ENCODE measurements at regions not wholly inside any gene's neighbourhood (a gene's known extent, or its start where the extent isn't known, plus 50 kb on each side); places are given as distances from the start of the nearest gene placed in this dataset.

GRCh38 chr2:136342138-136342537 is 224.2 kb upstream of the CXCR4 start:
- Histone ChIP-seq H3K79me2 (ENCODE audit: control insufficient read depth, insufficient read depth, low read length) (no peaks in the 10 kb centered on the region), H3K9ac (ENCODE audit: insufficient read depth, low read length) (no peak overlapping the region), H3K36me3 (ENCODE audit: control insufficient read depth, insufficient read depth, low read length) (no peaks in the 10 kb centered on the region), H3K27me3 (ENCODE audit: control insufficient read depth, insufficient read depth, low read length) (no peaks in the 10 kb centered on the region), H4K20me1 (ENCODE audit: control insufficient read depth, extremely low read depth, insufficient read depth, low read length) (no peaks in the 10 kb centered on the region), H3K4me2 (ENCODE audit: extremely low read depth, insufficient read depth, low read length) (no peak overlapping the region), H3K4me1 (ENCODE audit: control insufficient read depth, extremely low read depth, insufficient read depth, low read length) (no peaks in the 10 kb centered on the region), H3K4me3 (replicated peaks in 1 of 4; ENCODE audit: control extremely low read depth in 1 of 4, insufficient read depth in 1 of 4, low read depth in 3 of 4, low read length in 4 of 4) (no peak overlapping the region), H2AFZ (ENCODE audit: low read length) (no peak overlapping the region), H3K9me3 (ENCODE audit: control insufficient read depth, insufficient read depth, low read depth, low read length) (no peaks in the 10 kb centered on the region), H3K27ac (ENCODE audit: insufficient read depth, low read length) (no peak overlapping the region)
- TF ChIP-seq CTCF (conservative IDR thresholded peaks at IDR 0.05 in 1 of 2, IDR thresholded peaks at IDR 0.05 in 1 of 2; ENCODE audit: low read depth in 1 of 2, low read length in 2 of 2) (no peak), EZH2 (IDR thresholded peaks at IDR 0.05; ENCODE audit: low read length, missing control alignments) (no peak)
- no peak for DNase-seq (ENCODE audit: low read depth in 2 of 2)

- no peaks in the 10 kb centered on the region for H3K79me2 ChIP-seq (ENCODE audit: control insufficient read depth, insufficient read depth, low read length)
- no peak overlapping the region for H3K4me3 ChIP-seq (replicated peaks in 1 of 4; ENCODE audit: control extremely low read depth in 1 of 4, insufficient read depth in 1 of 4, low read depth in 3 of 4, low read length in 4 of 4)
- H3K27ac ChIP-seq (ENCODE audit: insufficient read depth, low read length), result no peak overlapping the region
- no peak overlapping the region for H3K4me2 ChIP-seq (ENCODE audit: extremely low read depth, insufficient read depth, low read length)
- no peaks in the 10 kb centered on the region for H3K27me3 ChIP-seq (ENCODE audit: control insufficient read depth, insufficient read depth, low read length)
- H3K9me3 ChIP-seq (ENCODE audit: control insufficient read depth, insufficient read depth, low read depth, low read length), result no peaks in the 10 kb centered on the region
- no peaks in the 10 kb centered on the region for H3K4me1 ChIP-seq (ENCODE audit: control insufficient read depth, extremely low read depth, insufficient read depth, low read length)
- no peaks in the 10 kb centered on the region for H4K20me1 ChIP-seq (ENCODE audit: control insufficient read depth, extremely low read depth, insufficient read depth, low read length)
- no peaks in the 10 kb centered on the region for H3K36me3 ChIP-seq (ENCODE audit: control insufficient read depth, insufficient read depth, low read length)
- no peak for TF ChIP-seq EZH2 (IDR thresholded peaks at IDR 0.05; ENCODE audit: low read length, missing control alignments)
- no peak for TF ChIP-seq CTCF (conservative IDR thresholded peaks at IDR 0.05 in 1 of 2, IDR thresholded peaks at IDR 0.05 in 1 of 2; ENCODE audit: low read depth in 1 of 2, low read length in 2 of 2)
- H3K9ac ChIP-seq (ENCODE audit: insufficient read depth, low read length), result no peak overlapping the region
- DNase-seq (ENCODE audit: low read depth in 2 of 2), result no peak
- no peak overlapping the region for H2AFZ ChIP-seq (ENCODE audit: low read length)
Measured at GRCh38 chr2:136334967-136335366, 217.0 kb upstream of the CXCR4 start.

GRCh38 chr2:136332436-136333095 is 214.6 kb upstream of the CXCR4 start:
- Histone ChIP-seq H2AFZ (ENCODE audit: low read length) (no peak overlapping the region), H3K36me3 (ENCODE audit: control insufficient read depth, insufficient read depth, low read length) (no peaks in the 10 kb centered on the region), H3K27me3 (ENCODE audit: control insufficient read depth, insufficient read depth, low read length) (no peaks in the 10 kb centered on the region), H4K20me1 (ENCODE audit: control insufficient read depth, extremely low read depth, insufficient read depth, low read length) (no peaks in the 10 kb centered on the region), H3K79me2 (ENCODE audit: control insufficient read depth, insufficient read depth, low read length) (no peaks in the 10 kb centered on the region), H3K4me2 (ENCODE audit: extremely low read depth, insufficient read depth, low read length) (no peak overlapping the region), H3K9me3 (ENCODE audit: control insufficient read depth, insufficient read depth, low read depth, low read length) (no peaks in the 10 kb centered on the region), H3K4me1 (ENCODE audit: control insufficient read depth, extremely low read depth, insufficient read depth, low read length) (no peaks in the 10 kb centered on the region), H3K27ac (ENCODE audit: insufficient read depth, low read length) (no peak overlapping the region), H3K9ac (ENCODE audit: insufficient read depth, low read length) (no peak overlapping the region), H3K4me3 (replicated peaks in 1 of 4; ENCODE audit: control extremely low read depth in 1 of 4, insufficient read depth in 1 of 4, low read depth in 3 of 4, low read length in 4 of 4) (no peak overlapping the region)
- no peak for DNase-seq (ENCODE audit: low read depth in 2 of 2)
- no peak for TF ChIP-seq EZH2 (IDR thresholded peaks at IDR 0.05; ENCODE audit: low read length, missing control alignments)
- TF ChIP-seq CTCF (conservative IDR thresholded peaks at IDR 0.05 in 1 of 2, IDR thresholded peaks at IDR 0.05 in 1 of 2; ENCODE audit: low read depth in 1 of 2, low read length in 2 of 2), result no peak
